H1 (cell line): ENCODE measurements at regions not wholly inside any gene's neighbourhood (a gene's known extent, or its start where the extent isn't known, plus 50 kb on each side); places are given as distances from the start of the nearest gene placed in this dataset.

Source experiments
- CTCF ChIA-PET: fragments of 300-600 bp; sonication (Branson Sonifier 250); formaldehyde crosslinking; loops from one replicate; lab custom pipeline; 2021; ENCODE audit not compliant: partially characterized antibody; lab: Charles Lee
- POLR2A ChIA-PET: fragments of 300-600 bp; sonication (Branson Sonifier 250); formaldehyde crosslinking; loops from one replicate; lab custom pipeline; 2021; ENCODE audit warnings: inconsistent platforms; ENCODE audit not compliant: partially characterized antibody; lab: Charles Lee
- DNase-seq, 2 experiments: peaks; one replicate each; pipeline versions ENCODE4 v3.0.0 to v3.0.0-alpha.2; 2010 to 2022; ENCODE audit warnings: low spot score in 2 of 2, low read depth in 1 of 2, mixed read lengths in 1 of 2
- FAIRE-seq: peaks from 2 replicates; lab custom pipeline; 2011; peaks lifted over from hg19 to GRCh38; lab: Jason Lieb, UNC
- H2AFZ ChIP-seq: 2 replicates; pipeline ENCODE4 v1.8.1; 2012; ENCODE audit warnings: low read length, inconsistent platforms
- H2AK5ac ChIP-seq: 2 replicates; pipeline ENCODE4 v1.6.1; 2013; ENCODE audit warnings: low read depth, low read length
- H2BK120ac ChIP-seq: replicated peaks from 2 replicates; pipeline ENCODE3; 2013; ENCODE audit warnings: low read depth, low read length, inconsistent platforms
- H2BK12ac ChIP-seq: 2 replicates; pipeline ENCODE4 v1.6.1; 2013; ENCODE audit warnings: low read depth, low read length
- H2BK15ac ChIP-seq: 2 replicates; pipeline ENCODE4 v1.6.1; 2013; ENCODE audit warnings: low read length
- H2BK20ac ChIP-seq: 2 replicates; pipeline ENCODE4 v1.6.1; 2013; ENCODE audit warnings: low read length
- H2BK5ac ChIP-seq: 2 replicates; pipeline ENCODE4 v1.6.1; 2013; ENCODE audit warnings: low read depth, low read length
- H3K14ac ChIP-seq: 2 replicates; pipeline ENCODE4 v1.6.1; 2013; ENCODE audit warnings: inconsistent platforms; ENCODE audit not compliant: insufficient read length
- H3K18ac ChIP-seq: 2 replicates; pipeline ENCODE4 v1.6.1; 2013; ENCODE audit warnings: low read length; ENCODE audit errors: extremely low read depth
- H3K23ac ChIP-seq: 2 replicates; pipeline ENCODE4 v1.6.1; 2013; ENCODE audit warnings: inconsistent platforms; ENCODE audit not compliant: insufficient read length
- H3K23me2 ChIP-seq: 2 replicates; pipeline ENCODE4 v1.6.1; 2013; ENCODE audit warnings: low read depth, low read length
- H3K27ac ChIP-seq: 2 replicates; pipeline ENCODE4 v1.6.1; 2011; ENCODE audit warnings: low read depth, low read length, inconsistent platforms
- H3K27me3 ChIP-seq, 4 experiments: replicated peaks in 1 of 4; 1 replicate in 1 of 4; 2 replicates in 3 of 4; pipeline versions ENCODE4 v1.6.1 to v1.8.1; 2011 to 2013; ENCODE audit warnings: low read length in 3 of 4, mild to moderate bottlenecking in 3 of 4, inconsistent platforms in 2 of 4, mixed read lengths in 2 of 4, moderate library complexity in 1 of 4; ENCODE audit not compliant: control insufficient read depth in 3 of 4, insufficient read depth in 3 of 4; ENCODE audit errors: extremely low read depth in 1 of 4
- H3K36me3 ChIP-seq, 4 experiments: 2 replicates each; pipeline versions ENCODE4 v1.6.1 to v1.8.1; 2011 to 2013; ENCODE audit warnings: mild to moderate bottlenecking in 4 of 4, low read length in 3 of 4, moderate library complexity in 2 of 4, control low read depth in 1 of 4, inconsistent platforms in 1 of 4; ENCODE audit not compliant: insufficient read depth in 4 of 4, control insufficient read depth in 2 of 4
- H3K4ac ChIP-seq: replicated peaks from 2 replicates; pipeline ENCODE3; 2013; ENCODE audit warnings: low read length, low read depth, mixed read lengths, inconsistent platforms; ENCODE audit not compliant: insufficient read length
- H3K4me1 ChIP-seq, 4 experiments: replicated peaks in 1 of 4; 1 replicate in 1 of 4; 2 replicates in 3 of 4; pipeline versions ENCODE4 v1.6.1 to v1.8.1; 2011 to 2013; ENCODE audit warnings: low read length in 3 of 4, inconsistent platforms in 2 of 4, mixed read lengths in 1 of 4; ENCODE audit not compliant: insufficient read depth in 4 of 4, control insufficient read depth in 3 of 4
- H3K4me2 ChIP-seq, 2 experiments: 2 replicates each; pipeline versions ENCODE4 v1.6.1 to v1.8.1; 2011 to 2013; ENCODE audit warnings: low read depth in 2 of 2, low read length in 2 of 2, control low read depth in 1 of 2, inconsistent platforms in 1 of 2, mild to moderate bottlenecking in 1 of 2; ENCODE audit not compliant: insufficient read depth in 1 of 2
- H3K4me3 ChIP-seq, 4 experiments: fragments of 200-600, 300-600 bp in 1 of 4; sonication (generic), shearing (Covaris generic), sonication (Bioruptor Twin) in 1 of 4; 2 replicates each; pipeline versions ENCODE4 v1.5.1 to v1.8.1; 2011 to 2016; ENCODE audit warnings: low read length in 4 of 4, low read depth in 3 of 4, control low read depth in 2 of 4, inconsistent platforms in 2 of 4, mild to moderate bottlenecking in 2 of 4, mixed read lengths in 1 of 4, moderate library complexity in 1 of 4; ENCODE audit not compliant: insufficient read depth in 2 of 4; ENCODE audit errors: extremely low read depth in 1 of 4
- H3K56ac ChIP-seq: replicated peaks from 2 replicates; pipeline ENCODE3; 2013; ENCODE audit warnings: low read depth, mild to moderate bottlenecking, mixed read lengths, low read length, inconsistent platforms; ENCODE audit not compliant: insufficient read length
- H3K79me1 ChIP-seq: 2 replicates; pipeline ENCODE4 v1.6.1; 2013; ENCODE audit warnings: low read depth, low read length, control low read depth
- H3K79me2 ChIP-seq, 2 experiments: 2 replicates each; pipeline versions ENCODE4 v1.6.1 to v1.8.1; 2012 to 2013; ENCODE audit warnings: low read length in 2 of 2, mild to moderate bottlenecking in 2 of 2, inconsistent platforms in 1 of 2; ENCODE audit not compliant: insufficient read depth in 2 of 2, control insufficient read depth in 1 of 2
- H3K9ac ChIP-seq, 4 experiments: replicated peaks in 1 of 4; 1 replicate in 1 of 4; 2 replicates in 3 of 4; pipeline versions ENCODE4 v1.6.1 to v1.8.1; 2011 to 2013; ENCODE audit warnings: low read depth in 3 of 4, low read length in 3 of 4, control low read depth in 2 of 4, mild to moderate bottlenecking in 2 of 4, moderate library complexity in 2 of 4, inconsistent platforms in 1 of 4; ENCODE audit errors: extremely low read depth in 1 of 4
- H3K9me3 ChIP-seq, 2 experiments: 2 replicates each; pipeline versions ENCODE4 v1.6.1 to v1.8.1; 2012 to 2013; ENCODE audit warnings: mild to moderate bottlenecking in 2 of 2, moderate library complexity in 2 of 2, control low read depth in 1 of 2, inconsistent platforms in 1 of 2, low read depth in 1 of 2, low read length in 1 of 2, mixed read lengths in 1 of 2; ENCODE audit not compliant: insufficient read depth in 2 of 2
- H4K20me1 ChIP-seq, 2 experiments: replicated peaks in 1 of 2; 2 replicates each; pipeline versions ENCODE3 to v1.8.1; 2011 to 2013; ENCODE audit warnings: inconsistent platforms in 2 of 2, low read length in 2 of 2, mild to moderate bottlenecking in 1 of 2; ENCODE audit not compliant: insufficient read depth in 2 of 2, control insufficient read depth in 1 of 2
- H4K5ac ChIP-seq: 2 replicates; pipeline ENCODE4 v1.6.1; 2013; ENCODE audit warnings: low read length, low read depth, mixed read lengths, inconsistent platforms; ENCODE audit not compliant: insufficient read length
- H4K8ac ChIP-seq: 2 replicates; pipeline ENCODE4 v1.8.0; 2013; ENCODE audit warnings: mild to moderate bottlenecking, moderate library complexity, low read length, inconsistent platforms; ENCODE audit not compliant: insufficient read depth; ENCODE audit errors: extremely low read depth
- H4K91ac ChIP-seq: replicated peaks from 2 replicates; pipeline ENCODE3; 2013; ENCODE audit warnings: low read length, mixed read lengths, inconsistent platforms; ENCODE audit not compliant: insufficient read length
- CBX8 ChIP-seq: fragments of 300-800, 300-1000 bp; sonication (generic); IDR thresholded peaks from 2 replicates; pipeline ENCODE4 v1.7.1; 2016; ENCODE audit warnings: low read depth, low read length, borderline replicate concordance
- CHD1 ChIP-seq: IDR thresholded peaks from 2 replicates; pipeline ENCODE4 v1.6.1; 2012; ENCODE audit warnings: low read depth, low read length, improper control_type of control experiment
- RXRA ChIP-seq: IDR thresholded peaks from 2 replicates; pipeline ENCODE4 v1.6.1; 2011; ENCODE audit warnings: low read depth, mild to moderate bottlenecking, low read length, moderate library complexity; ENCODE audit not compliant: insufficient read depth
- YY1 ChIP-seq: IDR thresholded peaks from 2 replicates; pipeline ENCODE4 v1.6.1; 2011; ENCODE audit warnings: low read depth, mild to moderate bottlenecking, low read length
- ZNF274 ChIP-seq: IDR thresholded peaks from 2 replicates; pipeline ENCODE4 v1.7.0; 2012; ENCODE audit warnings: low read length, borderline replicate concordance; ENCODE audit errors: extremely low read depth
- WGBS, 2 experiments: shearing (Covaris generic) in 1 of 2; methylation state at CpG; one replicate each; pipeline versions ENCODE4 v1.1.6 to v1.1.7; 2013 to 2015; ENCODE audit warnings: low lambda C conversion rate in 2 of 2, mixed read lengths in 2 of 2, inconsistent platforms in 1 of 2, low coverage in 1 of 2, missing lambda C conversion rate in 1 of 2; ENCODE audit not compliant: insufficient replicate concordance in 2 of 2, insufficient coverage in 1 of 2, insufficient read length in 1 of 2; ENCODE audit errors: extremely low coverage in 1 of 2, missing lambda C conversion rate in 1 of 2; 5-methylcytosine and 5-hydroxymethylcytosine counted together

GRCh38 chr5:54738118-54738972, 220.8 kb downstream of the SNX18 start:
- Histone ChIP-seq H3K18ac (no peak overlapping the region), H3K36me3 (no peaks in the 10 kb centered on the region), H3K56ac (no peak overlapping the region), H2BK120ac (no peak overlapping the region), H2BK15ac (0 out of 2 replicates have a peak overlapping the region, but pooled peaks have one; percentile 33), H2BK5ac (peak overlapping the region; percentile 63; the same call in 1 of the 2 replicates), H3K4ac (no peak overlapping the region), H3K79me1 (no peaks in the 10 kb centered on the region), H3K9me3 (no peaks in the 10 kb centered on the region), H3K79me2 (no peaks in the 10 kb centered on the region), H3K23ac (no peak overlapping the region), H3K9ac (no peak overlapping the region), H4K91ac (no peak overlapping the region), H3K4me1 (peaks cover 0 to 2% (median under 1%) of the 10 kb centered on the region in 4 experiments; a peak in 1 of 7 replicates), H3K27ac (no peak overlapping the region), H4K5ac (no peak overlapping the region), H3K14ac (no peak overlapping the region), H3K4me2 (no peak overlapping the region), H3K4me3 (no peak overlapping the region), H2AK5ac (peak overlapping the region; percentile 61; the same call in 1 of the 2 replicates), H4K20me1 (no peaks in the 10 kb centered on the region), H2AFZ (no peak overlapping the region), H2BK12ac (no peak overlapping the region), H3K27me3 (no peaks in the 10 kb centered on the region), H2BK20ac (no peak overlapping the region), H3K23me2 (no peaks in the 10 kb centered on the region), H4K8ac (no peak overlapping the region)
- 84% methylated on average over 6 of the region's 6 CpGs; no CpG with 5 or more reads in 1 of the 2 experiments for WGBS, 2 experiments
- TF ChIP-seq ZNF274, result no peak
- no peak for TF ChIP-seq CHD1
- no peak for TF ChIP-seq CBX8
- TF ChIP-seq RXRA, result no peak
- no peak for TF ChIP-seq YY1
- DNase-seq (no peak), FAIRE-seq (no peak)
- ChIA-PET POLR2A (no interaction called here), CTCF (interaction anchor here (0.5 to 0.7 kb wide), 3 partner anchors 16 to 356 kb away, joined by 3 read pairs; no protein-coding TSS in a partner anchor)
